Nephron progenitor cell (in vitro differentiated cells): ENCODE measurements at regions not wholly inside any gene's neighbourhood (a gene's known extent, or its start where the extent isn't known, plus 50 kb on each side); places are given as distances from the start of the nearest gene placed in this dataset.

Experiments used
- DNase-seq: peaks from one replicate; pipeline ENCODE4 v3.0.0; 2021
- H3K27ac Mint-ChIP-seq: 2 replicates; pipeline ENCODE4 v1.8.0; 2021; ENCODE audit warnings: mild to moderate bottlenecking, moderate library complexity, mixed read lengths
- H3K27me3 Mint-ChIP-seq: 2 replicates; pipeline ENCODE4 v1.8.0; 2021; ENCODE audit warnings: mild to moderate bottlenecking, low read depth, mixed read lengths; ENCODE audit not compliant: poor library complexity
- H3K36me3 Mint-ChIP-seq: 2 replicates; pipeline ENCODE4 v1.8.0; 2021; ENCODE audit warnings: low read depth, mixed read lengths
- H3K4me1 Mint-ChIP-seq: 2 replicates; pipeline ENCODE4 v1.8.0; 2021; ENCODE audit warnings: mixed read lengths
- H3K4me3 Mint-ChIP-seq: 2 replicates; pipeline ENCODE4 v1.8.0; 2021; ENCODE audit warnings: mild to moderate bottlenecking, moderate library complexity, mixed read lengths
- H3K9me3 Mint-ChIP-seq: 2 replicates; pipeline ENCODE4 v1.8.0; 2021; ENCODE audit warnings: mild to moderate bottlenecking, moderate library complexity, mixed read lengths
- CTCF ChIP-seq: fragments of 200-600 bp; sonication (generic); IDR thresholded peaks from 2 replicates; pipeline ENCODE4 v1.5.0; 2021; ENCODE audit warnings: antibody characterized with exemption

- DNase-seq = no peak
- Mint-ChIP-seq H3K27me3 (peaks cover 7% of the 10 kb centered on the region), H3K27ac (no peak overlapping the region), H3K9me3 (no peaks in the 10 kb centered on the region), H3K36me3 (no peaks in the 10 kb centered on the region), H3K4me1 (peaks cover 47% of the 10 kb centered on the region), H3K4me3 (no peak overlapping the region)
- TF ChIP-seq CTCF = no peak
Observed at GRCh38 chr2:234812851-234813250, 139.0 kb upstream of the SH3BP4 start.

- Mint-ChIP-seq H3K36me3 (no peaks in the 10 kb centered on the region), H3K4me3 (no peak overlapping the region), H3K27ac (no peak overlapping the region), H3K9me3 (peaks cover 27% of the 10 kb centered on the region), H3K4me1 (peaks cover 16% of the 10 kb centered on the region), H3K27me3 (peaks cover 12% of the 10 kb centered on the region)
- DNase-seq = no peak
- no peak for TF ChIP-seq CTCF
Observed at GRCh38 chr2:234808907-234809306, 142.9 kb upstream of the SH3BP4 start.

GRCh38 chr2:234806818-234807217 is 145.0 kb upstream of the SH3BP4 start:
- DNase-seq = no peak
- Mint-ChIP-seq H3K27ac (no peak overlapping the region), H3K9me3 (peaks cover 34% of the 10 kb centered on the region), H3K36me3 (no peaks in the 10 kb centered on the region), H3K4me1 (peaks cover 13% of the 10 kb centered on the region), H3K27me3 (peaks cover 16% of the 10 kb centered on the region), H3K4me3 (no peak overlapping the region)
- TF ChIP-seq CTCF = no peak

DNA sequence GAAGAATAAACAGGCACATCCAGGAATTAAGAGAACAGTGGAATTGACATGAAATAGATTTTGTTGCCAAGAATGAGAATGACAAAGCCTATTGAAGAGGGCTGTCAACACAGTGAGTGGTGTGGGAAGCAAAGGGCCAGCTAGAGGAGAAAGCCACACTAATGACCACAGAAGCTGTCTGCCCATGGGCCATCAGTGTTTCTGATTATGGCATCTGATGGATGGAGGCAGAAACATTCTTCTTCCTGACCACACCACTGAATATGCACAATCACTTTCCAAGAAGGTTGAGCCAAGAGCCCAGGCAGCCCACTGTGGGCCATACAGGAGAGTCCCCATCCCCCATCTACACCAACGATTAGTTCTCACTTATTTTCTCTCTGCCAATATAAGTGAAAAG is 146.0 kb upstream of the SH3BP4 start:
- H3K27ac Mint-ChIP-seq = no peak overlapping the region
- DNase-seq = no peak
- H3K9me3 Mint-ChIP-seq = peaks cover 34% of the 10 kb centered on the region
- H3K27me3 Mint-ChIP-seq = peaks cover 16% of the 10 kb centered on the region
- no peaks in the 10 kb centered on the region for H3K36me3 Mint-ChIP-seq
- no peak overlapping the region for H3K4me3 Mint-ChIP-seq
- TF ChIP-seq CTCF = no peak
- H3K4me1 Mint-ChIP-seq = peaks cover 19% of the 10 kb centered on the region

DNA sequence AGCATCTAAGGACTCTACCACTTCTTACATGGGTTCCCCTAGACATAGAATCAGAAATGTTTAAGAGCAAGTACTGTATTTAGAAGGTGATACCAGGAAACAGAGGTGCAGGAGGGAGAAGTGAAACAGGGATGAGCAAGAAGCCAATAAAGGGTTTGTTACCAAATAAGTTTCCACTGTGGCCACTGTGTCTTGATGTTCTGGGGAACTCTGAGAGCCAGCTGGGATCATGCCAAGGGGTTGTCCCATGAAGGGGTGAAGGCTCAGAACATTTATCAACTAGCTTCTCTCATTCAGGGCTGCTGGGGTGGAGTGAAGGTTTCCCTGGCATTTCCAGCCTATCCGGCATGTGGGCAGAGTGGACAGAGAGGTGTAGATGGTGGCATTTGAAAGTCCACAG is 147.1 kb upstream of the SH3BP4 start:
- H3K4me1 Mint-ChIP-seq = peaks cover 17% of the 10 kb centered on the region
- no peak for DNase-seq
- H3K27me3 Mint-ChIP-seq = peaks cover 22% of the 10 kb centered on the region
- no peak overlapping the region for H3K27ac Mint-ChIP-seq
- no peak overlapping the region for H3K4me3 Mint-ChIP-seq
- peaks cover 34% of the 10 kb centered on the region for H3K9me3 Mint-ChIP-seq
- no peak for TF ChIP-seq CTCF
- H3K36me3 Mint-ChIP-seq = no peaks in the 10 kb centered on the region

DNA sequence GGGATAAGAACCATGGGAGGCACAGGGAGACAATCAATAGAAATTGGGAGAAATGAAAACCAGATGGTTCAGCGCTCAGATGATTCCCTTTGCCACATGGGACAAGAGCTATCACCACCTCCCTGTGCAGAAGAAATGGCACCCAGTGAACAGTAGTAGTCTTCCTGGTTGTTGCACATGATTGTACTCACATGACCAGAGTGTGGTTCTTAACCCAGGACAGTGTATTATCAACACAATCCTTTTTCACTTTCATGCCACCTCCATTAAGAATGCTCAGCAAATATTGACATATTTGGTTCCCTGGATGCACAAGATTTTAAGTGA is 149.0 kb upstream of the SH3BP4 start:
- Mint-ChIP-seq H3K4me1 (peaks cover 30% of the 10 kb centered on the region), H3K36me3 (no peaks in the 10 kb centered on the region), H3K4me3 (no peak overlapping the region), H3K9me3 (peaks cover 34% of the 10 kb centered on the region), H3K27ac (no peak overlapping the region), H3K27me3 (peaks cover 23% of the 10 kb centered on the region)
- DNase-seq = no peak
- no peak for TF ChIP-seq CTCF
